ENCODE measurements at regions not wholly inside any gene's neighbourhood (a gene's known extent, or its start where the extent isn't known, plus 50 kb on each side); places are given as distances from the start of the nearest gene placed in this dataset.

GRCh38 chr17:81345228-81346089, 49.8 kb upstream of the BAHCC1 start (continued):
- TF ChIP-seq, protein P1, sequence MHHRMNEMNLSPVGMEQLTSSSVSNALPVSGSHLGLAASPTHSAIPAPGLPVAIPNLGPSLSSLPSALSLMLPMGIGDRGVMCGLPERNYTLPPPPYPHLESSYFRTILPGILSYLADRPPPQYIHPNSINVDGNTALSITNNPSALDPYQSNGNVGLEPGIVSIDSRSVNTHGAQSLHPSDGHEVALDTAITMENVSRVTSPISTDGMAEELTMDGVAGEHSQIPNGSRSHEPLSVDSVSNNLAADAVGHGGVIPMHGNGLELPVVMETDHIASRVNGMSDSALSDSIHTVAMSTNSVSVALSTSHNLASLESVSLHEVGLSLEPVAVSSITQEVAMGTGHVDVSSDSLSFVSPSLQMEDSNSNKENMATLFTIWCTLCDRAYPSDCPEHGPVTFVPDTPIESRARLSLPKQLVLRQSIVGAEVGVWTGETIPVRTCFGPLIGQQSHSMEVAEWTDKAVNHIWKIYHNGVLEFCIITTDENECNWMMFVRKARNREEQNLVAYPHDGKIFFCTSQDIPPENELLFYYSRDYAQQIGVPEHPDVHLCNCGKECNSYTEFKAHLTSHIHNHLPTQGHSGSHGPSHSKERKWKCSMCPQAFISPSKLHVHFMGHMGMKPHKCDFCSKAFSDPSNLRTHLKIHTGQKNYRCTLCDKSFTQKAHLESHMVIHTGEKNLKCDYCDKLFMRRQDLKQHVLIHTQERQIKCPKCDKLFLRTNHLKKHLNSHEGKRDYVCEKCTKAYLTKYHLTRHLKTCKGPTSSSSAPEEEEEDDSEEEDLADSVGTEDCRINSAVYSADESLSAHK (tag by site-specific recombination; IDR thresholded peaks at IDR 0.05) = peak; percentile 38; the same call in 1 of the 2 replicates
- TF ChIP-seq ZNF768 (tag by site-specific recombination; IDR thresholded peaks at IDR 0.05) (no peak), ZNF791 (tag by site-specific recombination; IDR thresholded peaks at IDR 0.05) (no peak), SCRT1 (tag by site-specific recombination; IDR thresholded peaks at IDR 0.05; ENCODE audit: borderline replicate concordance) (no peak), HOXD13 (CRISPR knock-in tag; IDR thresholded peaks at IDR 0.05; ENCODE audit: borderline replicate concordance) (no peak), YY2 (tag by site-specific recombination; IDR thresholded peaks at IDR 0.05) (no peak), ZNF561 (tag by site-specific recombination; IDR thresholded peaks at IDR 0.05; ENCODE audit: borderline replicate concordance) (peak; percentile 93; the same call in 1 of the 2 replicates), ZNF148 (tag by site-specific recombination; IDR thresholded peaks at IDR 0.05; ENCODE audit: borderline replicate concordance) (no peak), WT1 (tag by site-specific recombination; IDR thresholded peaks at IDR 0.05) (peak; percentile 34; the same call in 1 of the 2 replicates), GLIS2 (tag by site-specific recombination; IDR thresholded peaks at IDR 0.05) (peak; percentile 97), ZNF211 (tag by site-specific recombination; IDR thresholded peaks at IDR 0.05; ENCODE audit: low read depth) (no peak), ZNF114 (tag by site-specific recombination; IDR thresholded peaks at IDR 0.05) (no peak), ZNF830 (tag by site-specific recombination; IDR thresholded peaks at IDR 0.05; ENCODE audit: low read depth) (no peak), ZNF76 (tag by site-specific recombination; IDR thresholded peaks at IDR 0.05; ENCODE audit: borderline replicate concordance, low read depth) (peak; percentile 76), ZNF677 (tag by site-specific recombination; IDR thresholded peaks at IDR 0.05) (no peak), ZNF423 (tag by site-specific recombination; IDR thresholded peaks at IDR 0.05) (peak; percentile 78), ZNF19 (tag by site-specific recombination; IDR thresholded peaks at IDR 0.05; ENCODE audit: low read depth) (no peak), KLF7 (tag by site-specific recombination; IDR thresholded peaks at IDR 0.05; ENCODE audit: borderline replicate concordance) (no peak), ZNF24 (tag by site-specific recombination; IDR thresholded peaks at IDR 0.05) (peak; percentile 65), ZNF585B (tag by site-specific recombination; IDR thresholded peaks at IDR 0.05) (no peak), ZNF580 (tag by site-specific recombination; IDR thresholded peaks at IDR 0.05) (no peak), ZNF660 (tag by site-specific recombination; IDR thresholded peaks at IDR 0.05) (peak; percentile 81; the same call in 1 of the 2 replicates), ZNF544 (tag by site-specific recombination; IDR thresholded peaks at IDR 0.05) (no peak), ZNF623 (tag by site-specific recombination; IDR thresholded peaks at IDR 0.05) (peak; percentile 32; the same call in 1 of the 2 replicates), MZF1 (tag by site-specific recombination; IDR thresholded peaks at IDR 0.05; ENCODE audit: borderline replicate concordance) (peak; percentile 76), KLF8 (tag by site-specific recombination; IDR thresholded peaks at IDR 0.05) (peak; percentile 91), ZNF658 (tag by site-specific recombination; IDR thresholded peaks at IDR 0.05) (no peak)
- TF ChIP-seq, protein P2, sequence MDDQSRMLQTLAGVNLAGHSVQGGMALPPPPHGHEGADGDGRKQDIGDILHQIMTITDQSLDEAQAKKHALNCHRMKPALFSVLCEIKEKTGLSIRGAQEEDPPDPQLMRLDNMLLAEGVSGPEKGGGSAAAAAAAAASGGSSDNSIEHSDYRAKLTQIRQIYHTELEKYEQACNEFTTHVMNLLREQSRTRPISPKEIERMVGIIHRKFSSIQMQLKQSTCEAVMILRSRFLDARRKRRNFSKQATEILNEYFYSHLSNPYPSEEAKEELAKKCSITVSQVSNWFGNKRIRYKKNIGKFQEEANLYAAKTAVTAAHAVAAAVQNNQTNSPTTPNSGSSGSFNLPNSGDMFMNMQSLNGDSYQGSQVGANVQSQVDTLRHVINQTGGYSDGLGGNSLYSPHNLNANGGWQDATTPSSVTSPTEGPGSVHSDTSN (CRISPR knock-in tag; IDR thresholded peaks at IDR 0.05) = peak; percentile 68; the same call in 1 of the 2 replicates
- TF ChIP-seq, protein P3, sequence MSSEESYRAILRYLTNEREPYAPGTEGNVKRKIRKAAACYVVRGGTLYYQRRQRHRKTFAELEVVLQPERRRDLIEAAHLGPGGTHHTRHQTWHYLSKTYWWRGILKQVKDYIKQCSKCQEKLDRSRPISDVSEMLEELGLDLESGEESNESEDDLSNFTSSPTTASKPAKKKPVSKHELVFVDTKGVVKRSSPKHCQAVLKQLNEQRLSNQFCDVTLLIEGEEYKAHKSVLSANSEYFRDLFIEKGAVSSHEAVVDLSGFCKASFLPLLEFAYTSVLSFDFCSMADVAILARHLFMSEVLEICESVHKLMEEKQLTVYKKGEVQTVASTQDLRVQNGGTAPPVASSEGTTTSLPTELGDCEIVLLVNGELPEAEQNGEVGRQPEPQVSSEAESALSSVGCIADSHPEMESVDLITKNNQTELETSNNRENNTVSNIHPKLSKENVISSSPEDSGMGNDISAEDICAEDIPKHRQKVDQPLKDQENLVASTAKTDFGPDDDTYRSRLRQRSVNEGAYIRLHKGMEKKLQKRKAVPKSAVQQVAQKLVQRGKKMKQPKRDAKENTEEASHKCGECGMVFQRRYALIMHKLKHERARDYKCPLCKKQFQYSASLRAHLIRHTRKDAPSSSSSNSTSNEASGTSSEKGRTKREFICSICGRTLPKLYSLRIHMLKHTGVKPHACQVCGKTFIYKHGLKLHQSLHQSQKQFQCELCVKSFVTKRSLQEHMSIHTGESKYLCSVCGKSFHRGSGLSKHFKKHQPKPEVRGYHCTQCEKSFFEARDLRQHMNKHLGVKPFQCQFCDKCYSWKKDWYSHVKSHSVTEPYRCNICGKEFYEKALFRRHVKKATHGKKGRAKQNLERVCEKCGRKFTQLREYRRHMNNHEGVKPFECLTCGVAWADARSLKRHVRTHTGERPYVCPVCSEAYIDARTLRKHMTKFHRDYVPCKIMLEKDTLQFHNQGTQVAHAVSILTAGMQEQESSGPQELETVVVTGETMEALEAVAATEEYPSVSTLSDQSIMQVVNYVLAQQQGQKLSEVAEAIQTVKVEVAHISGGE (tag by site-specific recombination; conservative IDR thresholded peaks at IDR 0.05; ENCODE audit: low read depth) = peak; percentile 61

Measured in HEK293 (cell line).